Fibroblast of skin of scalp (primary cell): ENCODE measurements at regions not wholly inside any gene's neighbourhood (a gene's known extent, or its start where the extent isn't known, plus 50 kb on each side); places are given as distances from the start of the nearest gene placed in this dataset.

Experiments
- DNase-seq: peaks from one replicate; pipeline ENCODE4 v3.0.0-alpha.2; 2013

GRCh38 chr18:24797981-24798380 lies 337.5 kb downstream of the HRH4 start:
- no peak for DNase-seq

DNA sequence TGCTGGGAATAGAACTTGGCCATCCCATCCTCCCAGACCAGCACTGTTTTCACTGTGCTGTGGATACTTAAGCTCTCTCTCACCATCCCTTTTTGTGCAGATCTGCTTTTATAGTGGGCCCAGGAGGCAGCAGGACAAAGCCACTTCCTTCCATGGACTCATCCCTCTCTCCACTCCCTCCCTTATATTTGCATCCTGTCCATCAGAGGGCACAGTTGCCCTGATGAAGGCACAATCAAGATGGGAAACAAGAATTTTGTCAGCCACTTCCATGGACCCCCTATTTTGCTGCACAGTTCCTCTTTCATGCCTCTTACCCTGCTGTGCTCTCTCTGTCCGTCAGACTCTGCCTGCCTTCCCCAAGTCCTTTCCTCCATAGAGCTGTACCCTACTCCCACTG lies 338.7 kb downstream of the HRH4 start:
- peak; percentile 13 for DNase-seq

GRCh38 chr18:24799720-24800119 lies 339.3 kb downstream of the HRH4 start:
- DNase-seq = no peak

- peak; percentile 75 for DNase-seq
Measured at GRCh38 chr18:24801001-24801400, 340.6 kb downstream of the HRH4 start.

- no peak for DNase-seq
Measured at GRCh38 chr18:24802456-24802855, 342.0 kb downstream of the HRH4 start.

- DNase-seq = no peak
Measured at GRCh38 chr18:24805156-24805555, 344.7 kb downstream of the HRH4 start.

DNA sequence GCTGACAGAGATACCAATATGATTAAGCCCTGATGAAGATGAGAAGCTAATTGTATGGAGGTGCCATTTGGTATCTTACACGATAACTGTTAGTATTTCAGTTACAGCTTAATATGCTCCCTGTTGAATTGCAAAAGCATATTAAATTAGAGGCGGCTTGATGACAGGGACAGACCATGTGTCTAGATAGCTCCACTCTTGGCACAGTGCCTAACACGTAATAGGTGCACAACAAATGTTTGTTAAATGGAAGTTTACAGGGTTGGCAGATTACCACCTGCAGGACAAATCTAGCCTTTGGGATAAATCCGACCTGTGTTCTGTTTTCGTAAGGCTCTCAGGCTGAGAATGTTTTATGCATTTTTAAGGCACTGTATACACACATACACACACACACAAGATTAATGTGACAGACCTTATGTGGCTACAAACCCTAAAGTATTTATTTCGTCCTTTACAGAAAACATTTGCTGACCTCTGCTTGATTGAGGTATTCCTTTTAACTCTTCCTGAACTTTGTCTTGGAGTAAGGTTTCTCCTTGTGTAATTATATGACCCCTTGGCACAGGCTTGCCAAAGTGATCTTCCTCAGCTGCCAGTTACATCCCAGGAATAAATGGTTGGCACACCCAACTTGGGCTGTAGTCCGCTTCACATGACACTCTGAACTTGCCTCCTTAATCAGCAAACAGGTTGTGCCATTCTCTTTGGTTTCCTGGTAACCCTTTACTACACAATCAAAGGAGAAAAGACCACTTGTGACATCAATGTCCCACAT lies 348.9 kb downstream of the HRH4 start:
- DNase-seq = no peak

DNA sequence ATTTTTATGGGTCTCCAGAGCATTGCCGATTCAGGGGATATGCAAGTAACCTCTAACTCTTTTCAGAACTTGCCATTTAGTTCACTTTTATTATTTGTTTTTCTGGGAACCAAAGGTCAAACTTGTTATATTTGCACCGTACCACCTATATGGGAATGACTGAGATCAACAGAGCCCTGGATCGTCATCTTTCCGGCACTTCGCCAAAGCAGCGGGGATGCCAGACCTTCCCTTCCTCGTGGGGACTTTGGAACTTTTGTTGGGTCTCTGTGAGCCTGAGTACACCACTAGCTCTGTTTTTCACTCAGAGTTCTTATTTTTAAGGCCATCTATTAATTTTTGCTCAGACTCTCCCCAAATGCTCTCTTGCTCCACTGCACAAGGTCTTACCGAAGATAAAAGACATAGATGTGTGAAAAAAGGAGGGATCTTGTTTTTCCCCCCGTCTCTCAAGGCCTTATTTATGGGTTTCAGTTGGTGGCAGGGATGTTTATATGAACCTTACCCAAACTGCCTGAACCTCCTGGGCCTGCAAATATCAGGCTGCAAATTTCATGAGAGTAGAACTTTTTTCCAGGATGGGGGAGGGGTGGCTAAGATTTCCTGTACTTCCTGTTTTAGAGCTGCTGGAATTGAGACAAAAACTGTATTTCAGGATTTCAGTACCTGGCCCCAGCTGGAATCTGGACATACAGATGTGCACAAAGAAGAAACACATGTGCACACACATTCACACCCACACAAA lies 350.3 kb downstream of the HRH4 start:
- no peak for DNase-seq

DNA sequence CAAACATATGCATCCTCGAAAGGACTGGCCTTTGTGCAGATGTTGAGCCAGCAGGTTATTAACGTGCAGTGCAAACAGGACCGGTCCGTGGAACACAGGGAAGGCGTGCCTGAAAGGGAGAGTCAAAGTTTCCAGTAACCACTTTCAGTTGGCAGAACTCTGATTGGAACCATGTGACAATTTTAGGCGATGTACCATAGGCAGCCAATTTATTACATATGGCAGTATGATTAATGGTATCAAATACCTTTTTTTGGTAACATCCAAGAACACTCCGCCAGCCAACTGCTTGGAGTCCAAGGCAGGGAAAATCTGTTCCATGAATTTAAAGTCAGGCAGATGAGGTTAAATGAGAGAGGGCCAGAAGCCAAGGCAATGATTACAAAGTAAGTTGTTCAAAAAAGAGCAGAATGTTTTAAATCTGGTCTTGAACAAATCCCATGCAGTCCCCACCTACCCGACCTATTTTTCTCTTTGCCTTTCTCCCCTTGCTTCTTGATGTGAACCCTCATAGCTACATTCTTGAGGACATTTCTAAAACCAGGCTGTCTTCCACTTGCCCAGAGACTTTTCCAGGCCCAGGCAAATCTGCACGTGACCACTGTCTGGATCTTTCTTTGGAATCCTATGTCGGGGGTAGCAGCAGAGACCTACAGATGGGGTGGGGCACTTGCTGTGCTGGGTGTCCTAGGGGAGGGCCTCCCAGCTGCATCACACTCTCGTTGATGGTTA lies 351.7 kb downstream of the HRH4 start:
- no peak for DNase-seq

GRCh38 chr18:24814521-24814920 lies 354.1 kb downstream of the HRH4 start:
- no peak for DNase-seq

DNA sequence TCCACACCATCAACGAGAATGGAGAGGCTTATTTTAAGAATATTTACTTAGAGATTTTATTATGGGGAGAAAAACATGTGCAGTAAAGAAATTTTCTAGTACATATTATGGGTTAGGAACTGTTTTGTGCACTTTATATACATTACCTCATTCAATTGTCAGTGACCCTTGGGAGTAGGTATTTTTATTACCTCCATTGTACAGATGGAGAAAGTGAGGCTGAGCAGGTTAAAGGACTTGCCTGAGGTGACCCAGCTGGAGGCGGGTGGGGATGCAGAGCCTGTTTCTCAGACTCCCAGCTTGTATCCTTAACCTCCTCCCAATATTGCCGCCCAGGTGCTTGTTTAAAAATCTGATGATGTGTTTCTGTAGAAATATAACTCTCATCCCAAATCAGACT lies 356.7 kb downstream of the HRH4 start:
- no peak for DNase-seq

- no peak for DNase-seq
Measured at GRCh38 chr18:24817587-24818371, 357.3 kb downstream of the HRH4 start.

GRCh38 chr18:24818441-24818840 lies 358.0 kb downstream of the HRH4 start:
- no peak for DNase-seq

- no peak for DNase-seq
Measured at GRCh38 chr18:24819141-24819890, 358.9 kb downstream of the HRH4 start.

DNA sequence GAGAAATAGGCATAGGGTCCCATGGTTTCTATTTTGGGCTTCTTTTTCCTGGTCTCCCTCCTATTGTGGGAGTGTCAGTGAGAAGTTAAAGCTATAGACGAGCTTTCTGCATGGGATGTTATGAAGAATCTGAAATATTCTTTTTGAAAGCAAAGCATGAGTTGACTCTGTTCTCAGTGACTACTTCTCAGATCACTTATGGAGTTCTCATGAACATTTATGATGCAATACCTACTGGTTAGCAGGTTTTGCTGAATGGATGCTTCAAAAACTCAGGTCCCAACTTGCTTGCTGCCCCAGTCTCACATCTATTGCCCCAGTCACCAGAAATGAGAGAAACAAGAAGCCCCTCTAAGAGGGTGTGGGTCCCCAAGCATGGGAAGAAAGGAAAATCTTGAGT lies 365.0 kb downstream of the HRH4 start:
- peak; percentile 1 for DNase-seq

DNA sequence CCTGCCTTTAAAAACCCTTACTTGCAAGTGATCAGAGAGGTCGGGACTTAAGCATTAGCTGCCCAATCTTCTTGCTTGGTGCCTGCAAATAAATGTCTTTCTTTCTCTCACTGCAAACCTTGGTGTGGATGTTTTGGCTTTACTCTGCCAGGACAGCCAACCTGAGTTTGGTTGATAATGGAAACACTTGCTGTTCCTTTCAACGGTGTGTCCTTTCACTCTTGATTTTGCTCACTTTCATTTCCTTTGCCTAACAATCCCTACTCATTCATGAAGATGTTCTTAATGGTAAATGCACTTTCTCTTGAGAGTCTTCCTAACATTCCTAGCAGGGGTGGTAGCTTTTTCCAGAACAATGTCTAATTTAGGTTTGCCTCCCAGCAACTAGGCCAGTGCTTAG lies 366.2 kb downstream of the HRH4 start:
- DNase-seq = no peak

DNA sequence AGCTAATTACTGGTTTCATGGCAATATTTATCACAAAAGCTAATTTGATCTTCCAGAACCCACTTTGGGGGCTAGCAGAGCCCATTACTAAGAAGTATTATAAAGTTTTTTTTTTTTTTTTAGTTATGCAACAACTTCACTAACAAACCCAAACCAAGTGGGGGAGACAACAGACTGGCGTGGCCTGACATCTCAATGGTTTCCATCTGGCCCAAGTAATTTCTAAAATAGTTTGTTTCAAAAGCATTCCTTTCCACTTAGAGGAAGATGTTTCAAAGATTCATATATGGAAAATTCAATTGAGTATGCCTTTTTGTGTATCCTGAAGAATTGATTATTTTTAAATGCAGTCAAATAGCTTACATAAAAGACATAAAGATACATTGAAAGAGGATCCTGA lies 367.1 kb downstream of the HRH4 start:
- peak; percentile 12 for DNase-seq

- DNase-seq = no peak
Measured at GRCh38 chr18:24831081-24831480, 370.6 kb downstream of the HRH4 start.

DNA sequence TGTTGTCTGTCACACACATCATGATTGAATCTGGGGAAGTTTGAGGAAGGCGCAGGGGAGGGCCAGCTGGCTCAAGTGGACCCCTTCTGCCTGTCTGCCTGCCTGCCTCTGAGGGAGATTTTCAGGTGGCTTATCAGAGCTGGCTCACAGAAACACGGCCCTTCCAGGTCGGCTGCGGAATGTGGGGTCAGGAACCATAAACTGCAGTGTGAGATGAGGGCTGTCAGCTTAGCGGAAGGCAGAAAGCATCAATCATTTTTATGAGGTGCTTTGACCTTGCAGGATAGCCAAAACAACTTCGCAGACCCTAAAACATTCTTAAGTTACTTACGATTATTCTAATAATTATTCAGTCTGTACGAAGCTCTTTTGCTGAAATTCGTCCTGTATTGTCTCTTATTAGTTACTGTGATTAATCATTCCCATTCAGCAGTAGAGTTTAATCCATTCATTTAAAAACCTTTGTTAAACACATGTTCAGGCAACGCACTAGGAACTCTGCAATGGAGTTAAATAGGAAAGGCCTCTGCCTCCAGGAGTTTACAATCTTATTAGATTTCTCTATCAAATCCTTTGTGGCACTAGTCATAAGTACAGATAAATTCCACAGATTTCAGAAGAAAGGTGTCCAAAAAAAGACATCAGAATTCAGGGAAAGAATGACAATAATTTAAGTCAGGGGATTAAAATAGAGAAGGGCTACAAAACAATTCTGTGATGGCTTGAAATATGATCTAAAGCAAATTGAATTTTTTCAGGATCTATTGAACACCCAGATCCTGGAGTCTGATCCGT lies 371.6 kb downstream of the HRH4 start:
- no peak for DNase-seq

DNA sequence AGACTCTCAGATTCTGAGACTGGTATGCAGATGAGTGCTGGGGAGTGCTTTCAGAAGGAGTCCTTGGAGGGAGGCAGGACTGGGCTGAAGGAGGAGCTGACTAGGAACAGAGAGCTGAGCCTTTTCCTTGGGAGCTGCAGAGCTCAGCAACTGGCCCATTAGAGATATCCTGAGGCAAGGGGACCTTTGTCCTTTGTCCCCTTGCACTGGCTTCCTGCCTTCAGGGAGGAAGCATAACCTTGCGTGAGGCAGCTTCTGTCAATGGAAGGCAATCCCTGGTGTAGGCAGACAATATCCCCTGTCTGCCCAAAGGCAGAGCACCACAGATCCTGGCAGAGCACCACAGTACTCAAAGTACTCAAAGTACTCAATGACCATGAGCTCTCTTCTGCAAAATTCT lies 375.3 kb downstream of the HRH4 start:
- no peak for DNase-seq

DNA sequence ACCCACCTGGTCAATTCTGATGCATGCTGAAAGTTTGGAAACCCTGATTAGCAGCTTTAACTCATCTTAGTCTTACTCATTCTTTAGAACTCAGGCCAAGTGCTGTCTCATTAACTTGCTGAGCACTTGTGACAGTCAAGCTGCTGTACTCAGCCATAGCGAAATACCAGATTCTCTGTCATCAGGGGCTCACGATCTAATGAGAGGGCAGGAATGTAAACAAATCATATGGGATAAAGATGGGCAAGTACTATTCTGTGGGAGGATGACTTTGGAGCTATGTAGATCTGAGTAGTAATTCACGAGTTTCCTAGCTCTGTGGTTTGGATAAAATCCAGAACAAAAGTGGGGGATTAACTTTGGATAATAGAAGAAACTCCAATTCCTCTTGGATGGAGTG lies 376.6 kb downstream of the HRH4 start:
- peak; percentile 91 for DNase-seq
